ENCODE measurements at regions not wholly inside any gene's neighbourhood (a gene's known extent, or its start where the extent isn't known, plus 50 kb on each side); places are given as distances from the start of the nearest gene placed in this dataset.

DNA sequence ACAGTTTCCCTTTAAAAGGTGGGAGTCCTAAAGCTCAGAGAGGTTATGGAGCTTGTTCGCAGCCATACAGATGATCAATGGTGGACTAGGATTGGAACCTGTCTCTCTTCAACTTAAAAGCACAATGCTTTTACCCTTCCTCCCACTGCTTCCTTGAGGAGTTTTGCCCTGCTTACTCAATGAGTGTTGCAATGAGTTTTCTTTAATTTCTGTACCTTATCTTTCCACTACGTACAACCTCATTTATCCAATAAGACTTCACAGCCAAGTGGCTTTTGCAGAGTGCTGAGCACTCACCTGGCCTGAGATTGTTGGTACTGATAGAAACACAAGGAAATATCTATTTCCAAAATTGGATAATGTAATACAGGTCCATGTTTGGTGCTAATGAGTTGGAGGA is 64.7 kb upstream of the ANKRD55 start:
- TF ChIP-seq EZH2 (IDR thresholded peaks at IDR 0.05; ENCODE audit: insufficient read depth, poor library complexity, severe bottlenecking) (no peak), EZH2phosphoT487 (IDR thresholded peaks at IDR 0.05; ENCODE audit: insufficient read depth, low read depth) (no peak)

All from GM23248 (cell line).